DND-41 (cell line): ENCODE measurements at regions not wholly inside any gene's neighbourhood (a gene's known extent, or its start where the extent isn't known, plus 50 kb on each side); places are given as distances from the start of the nearest gene placed in this dataset.

Experiments used
- ATAC-seq: fragments of 200-7000 bp; cut with Tn5 transposase; 3 replicates; pipeline ENCODE4 v1.9.1; 2021; ENCODE audit warnings: low read depth; ENCODE audit not compliant: insufficient read depth
- DNase-seq: peaks from one replicate; pipeline ENCODE4 v3.0.0-alpha.2; 2020
- H2AFZ ChIP-seq: 2 replicates; pipeline ENCODE4 v1.6.0; 2012; ENCODE audit warnings: low read depth, low read length
- H3K27ac ChIP-seq: 2 replicates; pipeline ENCODE4 v1.5.1; 2012; ENCODE audit warnings: low read length, inconsistent platforms
- H3K27me3 ChIP-seq: fragments of 200-600 bp; sonication (generic); 2 replicates; pipeline ENCODE4 v1.6.0; 2012; ENCODE audit warnings: low read length, mild to moderate bottlenecking, inconsistent platforms; ENCODE audit not compliant: insufficient read depth, poor library complexity
- H3K36me3 ChIP-seq: 2 replicates; pipeline ENCODE4 v1.5.1; 2012; ENCODE audit warnings: low read length, inconsistent platforms; ENCODE audit not compliant: insufficient read depth
- H3K4me1 ChIP-seq: 2 replicates; pipeline ENCODE4 v1.5.1; 2012; ENCODE audit warnings: mild to moderate bottlenecking, low read length; ENCODE audit not compliant: insufficient read depth
- H3K4me2 ChIP-seq: 2 replicates; pipeline ENCODE4 v1.6.0; 2012; ENCODE audit warnings: mild to moderate bottlenecking, moderate library complexity, low read length, inconsistent platforms; ENCODE audit not compliant: insufficient read depth
- H3K4me3 ChIP-seq, 2 experiments: fragments of 200-600 bp in 1 of 2; shearing (Covaris generic) in 1 of 2; 2 replicates each; pipeline ENCODE4 v1.5.1; 2012 to 2016; ENCODE audit warnings: inconsistent platforms in 2 of 2, low read length in 2 of 2, mild to moderate bottlenecking in 2 of 2, low read depth in 1 of 2, moderate library complexity in 1 of 2
- H3K79me2 ChIP-seq: 2 replicates; pipeline ENCODE4 v1.6.0; 2012; ENCODE audit warnings: low read length, inconsistent platforms; ENCODE audit not compliant: insufficient read depth
- H3K9ac ChIP-seq: 2 replicates; pipeline ENCODE4 v1.6.0; 2012; ENCODE audit warnings: low read depth, mild to moderate bottlenecking, inconsistent platforms, low read length, moderate library complexity
- H3K9me3 ChIP-seq: 2 replicates; pipeline ENCODE4 v1.5.1; 2012; ENCODE audit warnings: low read length, moderate library complexity, mild to moderate bottlenecking, inconsistent platforms; ENCODE audit not compliant: insufficient read depth, severe bottlenecking
- H4K20me1 ChIP-seq: 2 replicates; pipeline ENCODE4 v1.6.0; 2012; ENCODE audit warnings: low read length; ENCODE audit not compliant: insufficient read depth
- EZH2 ChIP-seq: IDR thresholded peaks from 3 replicates; pipeline ENCODE4 v1.6.1; 2012; ENCODE audit warnings: borderline replicate concordance, low read depth, mild to moderate bottlenecking, moderate library complexity, low read length, inconsistent platforms; ENCODE audit not compliant: severe bottlenecking
- TF ChIP-seq, protein P1 (sequence below): IDR thresholded peaks from 2 replicates; pipeline ENCODE4 v1.5.1; 2012; ENCODE audit warnings: borderline replicate concordance, low read length, moderate library complexity, mild to moderate bottlenecking; ENCODE audit not compliant: poor library complexity, severe bottlenecking; ENCODE audit errors: extremely low read depth

DNA sequence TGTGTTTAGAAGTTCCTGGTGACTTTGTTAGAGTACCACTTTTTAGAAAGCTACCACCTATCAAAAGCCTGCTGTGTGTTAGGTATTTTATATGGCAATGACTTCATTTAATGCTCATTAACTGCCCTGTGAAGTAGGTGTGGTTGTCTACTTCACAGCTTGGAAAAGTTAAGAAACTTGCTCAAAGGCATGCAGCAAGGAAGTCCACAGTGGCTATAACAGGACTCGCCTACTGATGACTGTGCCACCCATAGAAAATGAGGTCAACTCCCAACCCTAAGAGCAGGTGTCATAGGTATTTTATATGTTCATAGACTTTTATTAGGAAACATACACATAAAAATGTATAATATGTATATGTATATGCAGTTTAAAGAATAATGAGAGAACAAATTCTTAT is 125.2 kb upstream of the PAX6 start:
- H3K4me2 ChIP-seq = no peak overlapping the region
- no peak for ATAC-seq
- no peaks in the 10 kb centered on the region for H4K20me1 ChIP-seq
- H3K9ac ChIP-seq = no peak overlapping the region
- no peak overlapping the region for H3K4me3 ChIP-seq
- H2AFZ ChIP-seq = no peak overlapping the region
- no peaks in the 10 kb centered on the region for H3K79me2 ChIP-seq
- H3K27ac ChIP-seq = no peak overlapping the region
- DNase-seq = no peak
- no peaks in the 10 kb centered on the region for H3K36me3 ChIP-seq
- no peaks in the 10 kb centered on the region for H3K9me3 ChIP-seq
- TF ChIP-seq EZH2 = no peak
- TF ChIP-seq, protein P1, sequence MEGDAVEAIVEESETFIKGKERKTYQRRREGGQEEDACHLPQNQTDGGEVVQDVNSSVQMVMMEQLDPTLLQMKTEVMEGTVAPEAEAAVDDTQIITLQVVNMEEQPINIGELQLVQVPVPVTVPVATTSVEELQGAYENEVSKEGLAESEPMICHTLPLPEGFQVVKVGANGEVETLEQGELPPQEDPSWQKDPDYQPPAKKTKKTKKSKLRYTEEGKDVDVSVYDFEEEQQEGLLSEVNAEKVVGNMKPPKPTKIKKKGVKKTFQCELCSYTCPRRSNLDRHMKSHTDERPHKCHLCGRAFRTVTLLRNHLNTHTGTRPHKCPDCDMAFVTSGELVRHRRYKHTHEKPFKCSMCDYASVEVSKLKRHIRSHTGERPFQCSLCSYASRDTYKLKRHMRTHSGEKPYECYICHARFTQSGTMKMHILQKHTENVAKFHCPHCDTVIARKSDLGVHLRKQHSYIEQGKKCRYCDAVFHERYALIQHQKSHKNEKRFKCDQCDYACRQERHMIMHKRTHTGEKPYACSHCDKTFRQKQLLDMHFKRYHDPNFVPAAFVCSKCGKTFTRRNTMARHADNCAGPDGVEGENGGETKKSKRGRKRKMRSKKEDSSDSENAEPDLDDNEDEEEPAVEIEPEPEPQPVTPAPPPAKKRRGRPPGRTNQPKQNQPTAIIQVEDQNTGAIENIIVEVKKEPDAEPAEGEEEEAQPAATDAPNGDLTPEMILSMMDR = no peak
- peaks cover 3% of the 10 kb centered on the region for H3K27me3 ChIP-seq
- no peaks in the 10 kb centered on the region for H3K4me1 ChIP-seq

DNA sequence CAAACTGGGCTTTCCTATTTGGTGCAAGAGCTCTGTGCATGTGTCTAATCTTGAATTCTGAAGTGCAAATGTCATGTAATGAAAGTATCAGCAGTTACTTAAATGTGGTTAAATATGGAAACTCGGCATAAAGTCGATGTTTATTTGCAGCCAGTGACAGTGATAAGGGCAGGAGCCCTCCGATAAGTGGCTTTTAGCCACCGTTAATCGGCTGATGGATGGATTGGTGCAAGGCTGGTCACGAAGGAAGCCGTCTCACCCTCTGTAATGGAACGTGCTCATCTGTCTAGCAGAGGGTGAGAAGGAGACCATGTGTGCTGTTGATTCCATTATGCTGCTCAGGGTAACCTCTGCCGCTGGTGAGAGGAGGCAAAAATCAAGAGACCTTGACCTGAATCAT is 121.8 kb upstream of the PAX6 start:
- Histone ChIP-seq H3K9me3 (no peaks in the 10 kb centered on the region), H2AFZ (no peak overlapping the region), H3K4me3 (no peak overlapping the region), H3K36me3 (no peaks in the 10 kb centered on the region), H3K9ac (no peak overlapping the region), H3K79me2 (no peaks in the 10 kb centered on the region), H4K20me1 (no peaks in the 10 kb centered on the region), H3K4me2 (no peak overlapping the region), H3K27ac (no peak overlapping the region), H3K27me3 (no peaks in the 10 kb centered on the region), H3K4me1 (no peaks in the 10 kb centered on the region)
- no peak for ATAC-seq
- no peak for DNase-seq
- TF ChIP-seq, protein P1 = no peak
- TF ChIP-seq EZH2 = no peak

DNA sequence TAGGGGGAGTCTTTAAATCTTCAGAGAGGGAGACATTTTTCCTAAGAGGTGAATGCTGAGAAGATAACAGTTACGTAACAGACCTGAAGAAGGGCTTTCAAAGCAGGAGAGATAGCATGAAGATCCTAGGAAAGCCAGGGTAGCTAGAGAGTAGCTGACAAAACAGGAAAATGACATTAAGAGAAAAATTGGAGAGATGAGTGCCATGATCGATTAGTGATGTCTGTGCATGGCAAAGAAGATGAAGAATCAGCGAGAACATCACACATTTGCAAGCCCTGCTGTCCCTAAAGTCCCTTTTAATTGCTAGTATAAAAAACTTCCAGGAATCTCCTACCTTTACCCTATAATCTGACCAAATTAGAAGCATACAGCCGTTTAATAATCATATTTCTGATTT is 116.9 kb upstream of the PAX6 start:
- TF ChIP-seq, protein P1 = no peak

More for the DNA sequence above, 116.9 kb upstream of the PAX6 start:
- DNase-seq = no peak
- no peaks in the 10 kb centered on the region for H3K4me1 ChIP-seq
- no peak overlapping the region for H3K27ac ChIP-seq
- H4K20me1 ChIP-seq = no peaks in the 10 kb centered on the region
- no peaks in the 10 kb centered on the region for H3K79me2 ChIP-seq
- no peak overlapping the region for H2AFZ ChIP-seq
- H3K9ac ChIP-seq = no peak overlapping the region
- H3K9me3 ChIP-seq = no peaks in the 10 kb centered on the region
- no peaks in the 10 kb centered on the region for H3K36me3 ChIP-seq
- no peak overlapping the region for H3K4me3 ChIP-seq
- no peaks in the 10 kb centered on the region for H3K27me3 ChIP-seq
- no peak overlapping the region for H3K4me2 ChIP-seq
- no peak for ATAC-seq
